HG02840 (cell line): ENCODE measurements at regions not wholly inside any gene's neighbourhood (a gene's known extent, or its start where the extent isn't known, plus 50 kb on each side); places are given as distances from the start of the nearest gene placed in this dataset.
"Not testable (repeated sequence)": the region's sequence is repeated elsewhere in the genome, so short reads cannot be mapped to it uniquely, and the experiment has no call there.

ENCODE experiments used
- ATAC-seq: cut with Tn5 transposase; IDR thresholded peaks from one replicate; pipeline ENCODE4 v1.9.1; 2021; ENCODE audit warnings: mild to moderate bottlenecking, moderate library complexity, moderate number of reproducible peaks; ENCODE audit not compliant: unreplicated experiment, low FRiP score

GRCh38 chr10:80938903-80939302 lies 401.2 kb downstream of the SH2D4B start:
- no peak for ATAC-seq

GRCh38 chr10:80945264-80945880 lies 407.7 kb downstream of the SH2D4B start:
- no peak for ATAC-seq

- no peak for ATAC-seq
Observed at GRCh38 chr10:80946073-80946472, 408.4 kb downstream of the SH2D4B start.

- ATAC-seq: no peak
Observed at GRCh38 chr10:80946957-80947726, 409.4 kb downstream of the SH2D4B start.

GRCh38 chr10:80949785-80950184 lies 412.1 kb downstream of the SH2D4B start:
- no peak for ATAC-seq

DNA sequence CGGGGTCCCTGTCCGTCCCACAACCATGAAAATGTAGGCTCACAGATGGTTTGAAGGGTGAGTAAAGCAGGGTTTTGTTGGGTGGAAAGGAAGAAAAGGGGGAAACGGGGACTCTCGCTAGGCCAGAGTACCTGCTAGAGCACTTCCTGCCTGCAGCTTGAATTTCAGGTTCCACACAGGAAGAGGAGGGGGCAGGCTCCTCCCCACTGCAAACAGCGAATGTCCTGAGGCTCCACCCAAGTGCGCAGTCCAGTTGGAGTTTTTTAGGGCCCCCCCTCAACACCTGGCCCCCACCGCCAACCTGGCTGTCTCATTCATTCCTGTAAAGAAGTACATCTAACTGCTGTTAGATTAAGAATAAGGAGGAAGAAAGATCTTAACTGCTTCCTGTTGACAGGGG lies 414.7 kb downstream of the SH2D4B start:
- ATAC-seq: no peak

DNA sequence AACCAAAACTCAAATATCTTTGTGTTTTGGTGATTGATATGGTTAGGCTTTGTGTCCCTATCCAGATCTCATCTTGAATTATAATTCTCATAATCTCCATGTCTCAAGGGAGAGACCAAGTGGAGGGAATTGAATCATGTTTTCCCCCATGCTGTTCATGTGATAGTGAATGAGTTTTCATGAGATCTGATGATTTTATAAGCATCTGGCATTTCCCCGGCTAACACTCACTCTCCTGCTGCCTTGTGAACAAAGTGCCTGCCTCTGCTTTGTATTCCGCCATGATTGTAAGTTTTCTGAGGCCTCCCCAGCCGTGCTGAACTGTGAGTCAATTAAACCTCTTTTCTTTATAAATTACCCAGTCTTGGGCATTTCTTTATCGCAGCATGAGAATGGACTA lies 419.5 kb downstream of the SH2D4B start:
- ATAC-seq: no peak

GRCh38 chr10:80964179-80964578 lies 426.5 kb downstream of the SH2D4B start:
- ATAC-seq: no peak

DNA sequence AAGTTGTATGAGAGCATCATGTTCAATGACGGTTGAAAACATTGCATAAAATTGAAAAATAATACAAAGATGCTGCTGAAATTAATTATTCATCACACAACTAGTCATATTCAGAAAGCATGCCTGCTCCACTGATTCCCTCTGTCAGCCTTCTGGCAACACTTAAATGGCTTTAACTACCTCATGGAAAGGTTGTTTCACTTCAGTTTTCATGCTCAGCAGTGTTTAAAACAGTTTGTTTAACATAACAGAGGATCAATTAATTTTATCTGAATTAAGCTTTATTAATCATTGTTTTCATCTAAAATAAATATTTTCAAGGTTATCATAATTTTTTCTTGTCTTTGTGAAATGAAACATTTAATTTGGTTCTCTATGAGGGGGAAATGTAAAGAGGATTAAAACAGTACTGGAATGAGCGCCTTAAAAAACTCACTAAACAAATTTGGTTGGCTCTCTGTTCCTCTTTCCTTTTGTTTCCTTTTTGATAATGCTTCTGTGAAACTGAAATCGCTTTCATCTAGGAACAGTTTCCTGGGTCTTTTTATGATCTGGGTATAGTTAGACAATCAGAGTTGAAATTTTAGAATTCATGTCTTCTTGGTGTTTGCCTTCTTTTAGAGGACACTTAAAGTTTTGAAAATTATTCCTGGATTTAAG lies 427.4 kb downstream of the SH2D4B start:
- no peak for ATAC-seq

- no peak for ATAC-seq
Observed at GRCh38 chr10:80966326-80966986, 428.8 kb downstream of the SH2D4B start.

DNA sequence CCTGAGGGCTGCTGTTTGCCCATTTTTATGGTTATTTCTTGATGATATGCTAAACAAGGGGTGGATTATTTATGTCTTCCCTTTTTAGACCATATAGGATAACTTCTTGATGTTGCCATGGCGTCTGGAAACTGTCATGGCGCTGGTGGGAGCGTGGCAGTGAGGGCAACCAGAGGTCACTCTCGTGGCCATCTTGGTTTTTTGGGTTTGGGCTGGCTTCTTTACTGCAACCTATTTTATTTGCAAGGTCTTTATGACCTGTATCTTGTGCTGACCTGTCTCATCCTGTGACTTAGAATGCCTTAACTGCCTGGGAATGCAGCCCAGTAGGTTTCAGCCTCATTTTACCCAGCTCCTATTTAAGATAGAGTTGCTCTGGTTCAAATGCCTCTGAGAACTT lies 429.7 kb downstream of the SH2D4B start:
- not testable (repeated sequence) for ATAC-seq

DNA sequence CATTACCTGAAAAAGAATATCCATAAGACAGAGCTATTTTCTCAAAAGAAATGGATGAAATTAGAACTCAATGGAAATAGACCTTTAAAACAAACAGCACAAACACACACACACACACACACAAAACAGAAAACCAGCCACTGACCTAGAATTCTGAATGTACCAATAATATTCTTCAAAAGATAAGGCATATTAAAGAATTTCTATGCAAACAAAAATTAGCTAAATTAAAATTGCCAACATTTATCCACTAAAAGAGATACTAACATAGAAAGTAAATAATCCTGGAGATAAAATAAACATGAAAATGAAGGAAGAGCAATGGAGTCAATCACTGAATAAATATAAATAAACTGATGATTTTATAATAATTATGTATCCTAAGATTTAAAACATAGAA lies 431.2 kb downstream of the SH2D4B start:
- ATAC-seq: no peak

DNA sequence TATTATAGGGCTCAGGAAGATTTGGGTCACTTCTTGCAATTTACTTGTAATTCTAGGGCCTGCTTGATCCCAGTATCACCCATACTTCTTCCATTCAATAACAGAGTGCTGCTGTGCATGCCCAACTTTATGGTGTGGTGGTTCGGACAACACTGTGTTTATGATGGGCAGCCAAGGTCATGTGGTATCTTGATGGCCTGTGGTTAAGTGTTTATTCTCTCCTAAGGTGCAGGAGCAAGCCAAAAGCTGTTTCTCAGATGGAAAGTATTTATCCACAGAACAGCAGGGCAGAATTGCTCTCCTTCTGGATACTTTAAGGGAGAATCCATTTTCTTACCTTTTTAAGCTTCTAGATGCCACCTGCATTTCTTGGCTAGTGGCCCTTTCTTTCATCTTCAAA lies 433.8 kb downstream of the SH2D4B start:
- no peak for ATAC-seq

GRCh38 chr10:80976658-80977057 lies 439.0 kb downstream of the SH2D4B start:
- no peak for ATAC-seq

GRCh38 chr10:80985102-80985501 lies 447.4 kb downstream of the SH2D4B start:
- ATAC-seq: no peak

DNA sequence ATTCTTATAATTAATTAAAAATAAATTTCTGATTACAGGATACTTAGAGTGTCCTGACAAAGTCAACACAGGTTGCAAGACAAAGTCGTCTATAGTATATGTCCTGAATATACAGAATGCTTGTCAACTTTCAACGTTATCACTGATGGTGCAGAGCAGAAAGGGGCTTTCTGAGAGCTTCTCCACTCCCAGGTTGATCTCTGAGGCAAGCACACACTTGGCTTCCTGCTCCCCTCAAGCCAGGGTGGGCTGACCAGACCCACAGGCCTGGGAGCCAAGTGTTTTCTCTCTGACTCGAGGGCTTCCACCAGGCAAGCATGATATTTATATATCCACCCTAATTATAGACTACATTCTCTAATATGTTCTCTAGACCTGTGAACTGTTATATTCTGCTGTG lies 448.9 kb downstream of the SH2D4B start:
- no peak for ATAC-seq

- no peak for ATAC-seq
Observed at GRCh38 chr10:80988755-80989154, 451.1 kb downstream of the SH2D4B start.

GRCh38 chr10:80996615-80997193 lies 459.0 kb downstream of the SH2D4B start:
- no peak for ATAC-seq

- no peak for ATAC-seq
Observed at GRCh38 chr10:81000781-81001180, 463.1 kb downstream of the SH2D4B start.

GRCh38 chr10:81002382-81002781 lies 464.7 kb downstream of the SH2D4B start:
- ATAC-seq: no peak

DNA sequence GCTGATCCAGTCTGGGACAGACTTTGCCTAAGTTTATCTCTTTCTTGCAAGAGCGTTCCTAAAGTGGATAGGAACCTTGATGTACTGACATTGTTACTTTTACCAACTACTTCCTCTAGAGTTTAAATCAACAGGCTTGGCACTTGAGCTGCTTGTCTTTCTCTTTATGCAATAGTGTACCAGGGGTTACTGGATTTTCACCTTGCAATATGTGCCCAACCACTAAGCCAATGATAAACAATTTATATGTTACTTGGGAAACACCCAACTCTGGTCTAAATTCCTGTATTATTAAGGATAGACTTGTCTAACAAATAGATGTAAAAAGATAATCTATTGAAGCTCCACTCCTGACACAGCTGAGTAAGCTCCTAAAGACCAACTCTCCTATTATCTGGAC lies 470.2 kb downstream of the SH2D4B start:
- ATAC-seq: no peak
